SK-N-SH (cell line): ENCODE measurements at regions not wholly inside any gene's neighbourhood (a gene's known extent, or its start where the extent isn't known, plus 50 kb on each side); places are given as distances from the start of the nearest gene placed in this dataset.

Experiments
- CTCF ChIA-PET: fragments of 300-600, 350-600 bp; formaldehyde crosslinking; extraction: SDS; loops from one replicate; lab custom pipeline; 2021; lab: Yijun Ruan, JAX
- POLR2A ChIA-PET: fragments of 350-600 bp; sonication (Branson Sonifier 250); formaldehyde crosslinking; extraction: SDS; loops from one replicate; lab custom pipeline; 2020; ENCODE audit warnings: antibody characterized with exemption, inconsistent platforms; lab: Yijun Ruan, JAX
- DNase-seq: peaks from one replicate; pipeline ENCODE4 v3.0.0; 2012
- H2AFZ ChIP-seq: fragments of 200-600 bp; sonication (generic); 2 replicates; pipeline ENCODE4 v1.8.1; 2016; ENCODE audit warnings: antibody characterized with exemption, mild to moderate bottlenecking, low read depth
- H3F3A ChIP-seq: fragments of 200-600 bp; sonication (generic); replicated peaks from 2 replicates; pipeline ENCODE3; 2016; ENCODE audit warnings: antibody characterized with exemption, mild to moderate bottlenecking; ENCODE audit not compliant: insufficient read depth
- H3K27ac ChIP-seq, 2 experiments: fragments of 200-500 bp in 1 of 2; fragments of 200-600 bp in 1 of 2; sonication (Bioruptor generic) in 1 of 2; sonication (generic), shearing (Covaris generic) in 1 of 2; 2 replicates each; pipeline versions ENCODE4 v1.5.1 to v1.6.1; 2014 to 2016; ENCODE audit warnings: low read depth in 2 of 2, inconsistent platforms in 1 of 2, low read length in 1 of 2, mild to moderate bottlenecking in 1 of 2, mixed read lengths in 1 of 2
- H3K27me3 ChIP-seq: fragments of 200-600 bp; sonication (generic), shearing (Covaris generic); 2 replicates; pipeline ENCODE4 v1.6.1; 2016; ENCODE audit warnings: mixed run types; ENCODE audit not compliant: insufficient read depth
- H3K36me3 ChIP-seq, 2 experiments: fragments of 200-500 bp in 1 of 2; fragments of 200-600 bp in 1 of 2; sonication (Bioruptor generic) in 1 of 2; sonication (generic) in 1 of 2; replicated peaks in 1 of 2; 2 replicates each; pipeline versions ENCODE3 to v1.5.1; 2014 to 2016; ENCODE audit warnings: low read length in 1 of 2, mild to moderate bottlenecking in 1 of 2; ENCODE audit not compliant: insufficient read depth in 2 of 2, control insufficient read depth in 1 of 2
- H3K4me1 ChIP-seq, 2 experiments: fragments of 200-500 bp in 1 of 2; fragments of 200-600 bp in 1 of 2; sonication (Bioruptor generic) in 1 of 2; sonication (generic), shearing (Covaris generic) in 1 of 2; 2 replicates each; pipeline versions ENCODE4 v1.5.1 to v1.6.1; 2014 to 2016; ENCODE audit warnings: low read depth in 1 of 2, low read length in 1 of 2, mixed run types in 1 of 2; ENCODE audit not compliant: insufficient read depth in 2 of 2, control insufficient read depth in 1 of 2
- H3K4me2 ChIP-seq: fragments of 200-600 bp; sonication (generic), shearing (Covaris generic); 2 replicates; pipeline ENCODE4 v1.6.1; 2017; ENCODE audit warnings: mixed run types
- H3K4me3 ChIP-seq, 2 experiments: fragments of 200-500 bp in 1 of 2; fragments of 200-600 bp in 1 of 2; sonication (Bioruptor generic) in 1 of 2; sonication (generic), shearing (Covaris generic) in 1 of 2; 2 replicates each; pipeline versions ENCODE4 v1.5.1 to v1.8.1; 2014 to 2016; ENCODE audit warnings: low read depth in 2 of 2, inconsistent platforms in 1 of 2, low read length in 1 of 2, mild to moderate bottlenecking in 1 of 2, mixed read lengths in 1 of 2, moderate library complexity in 1 of 2
- H3K79me2 ChIP-seq: fragments of 200-600 bp; sonication (generic); 2 replicates; pipeline ENCODE4 v1.8.1; 2017; ENCODE audit warnings: mild to moderate bottlenecking; ENCODE audit not compliant: insufficient read depth
- H3K9ac ChIP-seq: fragments of 200-600 bp; sonication (generic); 2 replicates; pipeline ENCODE4 v1.6.1; 2017; ENCODE audit warnings: mixed run types
- H3K9me2 ChIP-seq: fragments of 200-600 bp; sonication (generic); 2 replicates; pipeline ENCODE4 v1.6.1; 2017; ENCODE audit warnings: mixed run types
- H3K9me3 ChIP-seq: fragments of 200-600 bp; sonication (generic); 2 replicates; pipeline ENCODE4 v1.6.1; 2017; ENCODE audit warnings: mixed run types, mild to moderate bottlenecking, moderate library complexity
- H4K20me1 ChIP-seq: fragments of 200-600 bp; sonication (generic); 2 replicates; pipeline ENCODE4 v1.6.1; 2017; ENCODE audit warnings: mild to moderate bottlenecking, mixed run types; ENCODE audit not compliant: insufficient read depth
- CHD2 ChIP-seq: fragments of 150-350 bp; IDR thresholded peaks from 2 replicates; pipeline ENCODE4 v1.6.1; 2018; ENCODE audit warnings: low read length; ENCODE audit not compliant: partially characterized antibody
- EZH2phosphoT487 ChIP-seq: fragments of 200-600 bp; sonication (generic); IDR thresholded peaks from 2 replicates; pipeline ENCODE4 v1.6.1; 2017; ENCODE audit warnings: low read depth, mixed run types, mild to moderate bottlenecking, antibody characterized with exemption, moderate library complexity, borderline replicate concordance
- FOSL2 ChIP-seq: IDR thresholded peaks from 2 replicates; pipeline ENCODE4 v1.4.0; 2012; ENCODE audit warnings: low read depth, mild to moderate bottlenecking, moderate library complexity, borderline replicate concordance
- FOXJ3 ChIP-seq: sonication (generic); formaldehyde crosslinking; IDR thresholded peaks from 2 replicates; pipeline ENCODE4 v1.5.1; 2020; ENCODE audit warnings: mild to moderate bottlenecking, missing genetic modification reagents
- FOXM1 ChIP-seq: IDR thresholded peaks from 2 replicates; pipeline ENCODE4 v1.4.0; 2012; ENCODE audit warnings: low read depth, mild to moderate bottlenecking
- GATA2 ChIP-seq: sonication (generic); formaldehyde crosslinking; IDR thresholded peaks from 2 replicates; pipeline ENCODE4 v1.5.0; 2020; ENCODE audit warnings: mild to moderate bottlenecking, missing genetic modification reagents
- IRF3 ChIP-seq: fragments of 150-350 bp; IDR thresholded peaks from 2 replicates; pipeline ENCODE4 v1.6.1; 2016; ENCODE audit warnings: mild to moderate bottlenecking, low read depth, low read length
- JUND ChIP-seq: IDR thresholded peaks from 2 replicates; pipeline ENCODE4 v1.4.0; 2012
- MAX ChIP-seq: IDR thresholded peaks from 2 replicates; pipeline ENCODE4 v1.4.0; 2012; ENCODE audit warnings: low read depth
- MEF2A ChIP-seq: IDR thresholded peaks from 2 replicates; pipeline ENCODE4 v1.4.0; 2012; ENCODE audit warnings: low read depth, borderline replicate concordance
- NFIC ChIP-seq: IDR thresholded peaks from 2 replicates; pipeline ENCODE4 v1.4.0; 2012; ENCODE audit warnings: borderline replicate concordance
- PBX3 ChIP-seq: IDR thresholded peaks from 2 replicates; pipeline ENCODE4; 2012
- POLR2AphosphoS5 ChIP-seq: IDR thresholded peaks from 2 replicates; pipeline ENCODE4 v1.6.1; 2012; ENCODE audit warnings: low read depth, low read length
- RAD21 ChIP-seq: IDR thresholded peaks from 2 replicates; pipeline ENCODE4 v1.6.1; 2012; ENCODE audit warnings: mild to moderate bottlenecking, low read length
- REST ChIP-seq: IDR thresholded peaks from 2 replicates; pipeline ENCODE4 v1.6.1; 2012; ENCODE audit warnings: mild to moderate bottlenecking, low read depth, low read length, moderate library complexity
- RFX5 ChIP-seq: IDR thresholded peaks from 2 replicates; pipeline ENCODE4 v1.6.1; 2012; ENCODE audit warnings: mild to moderate bottlenecking, improper control_type of control experiment, low read length
- RXRA ChIP-seq: IDR thresholded peaks from 2 replicates; pipeline ENCODE4 v1.4.0; 2012; ENCODE audit warnings: low read depth, mild to moderate bottlenecking, borderline replicate concordance
- SIN3A ChIP-seq: IDR thresholded peaks from 2 replicates; pipeline ENCODE4 v1.6.1; 2012; ENCODE audit warnings: low read depth, mild to moderate bottlenecking, low read length, moderate library complexity, borderline replicate concordance
- TEAD4 ChIP-seq: IDR thresholded peaks from 2 replicates; pipeline ENCODE4 v1.4.0; 2012; ENCODE audit warnings: mild to moderate bottlenecking, borderline replicate concordance; ENCODE audit not compliant: insufficient read depth
- YY1 ChIP-seq: IDR thresholded peaks from 2 replicates; pipeline ENCODE4 v1.4.0; 2012; ENCODE audit warnings: low read depth, mild to moderate bottlenecking
- ZBTB33 ChIP-seq: IDR thresholded peaks from 2 replicates; pipeline ENCODE4 v1.4.0; 2012; ENCODE audit warnings: low read depth, borderline replicate concordance
- WGBS: methylation state at CpG from one replicate; pipeline ENCODE4 v1.1.6; 2017; ENCODE audit warnings: low lambda C conversion rate; 5-methylcytosine and 5-hydroxymethylcytosine counted together

- TF ChIP-seq PBX3 (no peak), YY1 (no peak), MEF2A (no peak), RAD21 (no peak), CHD2 (no peak), MAX (no peak), GATA2 (CRISPR knock-in tag) (no peak), NFIC (no peak)
These were observed 77.2 kb downstream of the OR2B2 start (continued) for GRCh38 chr6:27834879-27835549.

- Histone ChIP-seq H4K20me1 (no peaks in the 10 kb centered on the region), H3K27ac (peak overlapping the region in 1 of 2 experiments; percentile 8; a peak in 2 of 4 replicates), H2AFZ (no peak overlapping the region), H3K9me2 (no peaks in the 10 kb centered on the region), H3K4me3 (no peak overlapping the region), H3K9me3 (no peaks in the 10 kb centered on the region), H3K4me1 (peaks cover 0 to 12% of the 10 kb centered on the region in 2 experiments; a peak in 3 of 4 replicates), H3K36me3 (peaks cover 0 to 8% of the 10 kb centered on the region in 2 experiments), H3K79me2 (peaks cover 52% of the 10 kb centered on the region), H3K9ac (no peak overlapping the region), H3F3A (peaks cover 40% of the 10 kb centered on the region), H3K4me2 (no peak overlapping the region), H3K27me3 (no peaks in the 10 kb centered on the region)
- WGBS = 97% methylated on average over 1 of the region's 1 CpG
- no peak for DNase-seq
- CTCF ChIA-PET = interaction anchor here (1.0 to 5.7 kb wide), 3 partner anchors 23 to 65 kb away, joined by 3 to 29 read pairs (median 3); no protein-coding TSS in a partner anchor
- no peak for TF ChIP-seq PBX3
- no peak for TF ChIP-seq TEAD4
- TF ChIP-seq SIN3A = no peak
- no peak for TF ChIP-seq FOXJ3 (CRISPR knock-in tag)
- TF ChIP-seq RFX5 = no peak
- TF ChIP-seq IRF3 = no peak
- no peak for TF ChIP-seq FOXM1
- TF ChIP-seq RXRA = no peak
- TF ChIP-seq FOSL2 = no peak
- no peak for TF ChIP-seq JUND
- no peak for TF ChIP-seq RAD21
- no peak for TF ChIP-seq EZH2phosphoT487
- TF ChIP-seq REST = no peak
- no peak for TF ChIP-seq ZBTB33
- TF ChIP-seq POLR2AphosphoS5 = no peak
- no peak for TF ChIP-seq GATA2 (CRISPR knock-in tag)
- TF ChIP-seq MEF2A = no peak
- POLR2A ChIA-PET = interaction anchor here (1.8 to 11.5 kb wide), 3 partner anchors 11 to 58 kb away, joined by 6 to 578 read pairs (median 80); a partner anchor contains a TSS
These were observed 77.8 kb downstream of the OR2B2 start for GRCh38 chr6:27834384-27834783.
